ENCODE measurements at regions not wholly inside any gene's neighbourhood (a gene's known extent, or its start where the extent isn't known, plus 50 kb on each side); places are given as distances from the start of the nearest gene placed in this dataset.

DNA sequence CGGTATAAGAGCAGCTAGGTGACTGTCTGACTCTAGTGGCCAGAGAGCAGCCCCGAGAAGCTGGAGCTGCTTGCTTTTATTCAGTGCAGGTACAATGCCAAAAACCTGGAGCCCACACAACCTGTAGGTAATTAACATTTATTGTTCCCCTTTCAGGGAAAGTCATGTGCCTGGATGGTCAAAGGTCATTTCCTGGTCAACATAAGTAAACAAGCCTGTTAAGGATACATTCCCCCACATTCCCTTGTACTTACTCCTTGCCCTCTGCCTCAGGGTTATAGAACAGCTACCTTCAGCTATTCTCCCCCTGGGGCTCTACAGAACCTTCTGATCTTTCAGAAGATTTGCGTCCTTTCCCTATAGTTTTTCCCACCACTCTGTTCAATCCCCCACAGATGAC is 253.4 kb downstream of the TMA16 start:
- Histone ChIP-seq H3K4me1 (no peaks in the 10 kb centered on the region), H3K27me3 (no peaks in the 10 kb centered on the region), H3K4me3 (no peak overlapping the region), H3K36me3 (no peaks in the 10 kb centered on the region), H3K27ac (no peak overlapping the region), H3K9me3 (replicated peaks) (no peaks in the 10 kb centered on the region)
- peak in 1 of 2 experiments; percentile 5 for DNase-seq

DNA sequence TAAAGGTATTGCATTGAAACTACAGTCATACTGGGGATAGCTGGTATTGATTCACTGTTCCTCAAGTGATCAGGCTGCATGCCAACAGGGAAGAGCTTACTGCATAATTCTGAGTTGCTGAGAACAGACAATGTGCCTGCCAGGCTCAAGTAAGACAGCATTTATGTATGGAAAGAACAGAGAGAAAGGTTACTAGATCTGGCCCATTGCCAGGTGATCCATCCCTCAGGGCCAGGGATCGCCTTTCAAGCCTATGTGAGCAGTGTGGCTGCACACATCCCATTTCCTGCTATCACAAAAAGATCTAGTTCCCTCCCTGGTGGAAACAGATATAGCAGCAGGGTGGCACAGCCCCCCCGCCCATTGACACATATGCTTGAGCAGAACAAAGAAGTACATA is 254.0 kb downstream of the TMA16 start:
- no peaks in the 10 kb centered on the region for H3K36me3 ChIP-seq
- DNase-seq: peak; percentile 47 to 79
- no peaks in the 10 kb centered on the region for H3K4me1 ChIP-seq
- no peak overlapping the region for H3K27ac ChIP-seq
- no peaks in the 10 kb centered on the region for H3K9me3 ChIP-seq (replicated peaks)
- H3K4me3 ChIP-seq: no peak overlapping the region
- H3K27me3 ChIP-seq: no peaks in the 10 kb centered on the region

- no peak overlapping the region for H3K27ac ChIP-seq
- no peak overlapping the region for H3K4me3 ChIP-seq
- DNase-seq: peak in 1 of 2 experiments; percentile 35
These were observed 260.5 kb downstream of the TMA16 start for GRCh38 chr4:163755013-163755412.

DNA sequence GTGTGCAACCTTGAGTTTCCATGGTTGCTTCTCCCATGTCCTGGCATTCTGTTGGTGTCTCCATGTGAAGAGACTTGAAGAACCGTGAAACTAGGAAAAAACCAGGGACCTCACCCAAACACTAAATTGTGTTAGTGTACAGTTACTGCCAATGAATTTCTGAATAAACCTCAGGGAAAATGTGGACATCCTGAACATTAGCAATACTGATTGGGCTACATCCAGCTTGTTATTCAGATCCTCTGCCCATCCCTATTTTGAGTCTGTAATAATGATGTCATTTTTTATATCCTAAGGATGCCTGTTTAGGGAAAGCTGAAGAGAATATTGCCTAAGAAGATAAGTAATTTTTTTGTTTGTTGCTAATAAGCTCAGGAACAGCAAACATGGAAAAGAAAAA is 262.7 kb downstream of the TMA16 start:
- Histone ChIP-seq H3K27me3 (no peaks in the 10 kb centered on the region), H3K27ac (no peak overlapping the region), H3K36me3 (no peaks in the 10 kb centered on the region), H3K9me3 (replicated peaks) (no peaks in the 10 kb centered on the region), H3K4me3 (no peak overlapping the region), H3K4me1 (no peaks in the 10 kb centered on the region)
- no peak for DNase-seq

More at GRCh38 chr4:163755013-163755412, 260.5 kb downstream of the TMA16 start:
- Histone ChIP-seq H3K27me3 (no peaks in the 10 kb centered on the region), H3K9me3 (replicated peaks) (no peaks in the 10 kb centered on the region), H3K36me3 (no peaks in the 10 kb centered on the region), H3K4me1 (no peaks in the 10 kb centered on the region)

- H3K27me3 ChIP-seq: no peaks in the 10 kb centered on the region
- H3K27ac ChIP-seq: no peak overlapping the region
- DNase-seq: no peak
- H3K4me1 ChIP-seq: no peaks in the 10 kb centered on the region
- H3K4me3 ChIP-seq: no peak overlapping the region
- H3K36me3 ChIP-seq: no peaks in the 10 kb centered on the region
- H3K9me3 ChIP-seq (replicated peaks): no peaks in the 10 kb centered on the region
These were observed 263.5 kb downstream of the TMA16 start for GRCh38 chr4:163758032-163758431.

DNA sequence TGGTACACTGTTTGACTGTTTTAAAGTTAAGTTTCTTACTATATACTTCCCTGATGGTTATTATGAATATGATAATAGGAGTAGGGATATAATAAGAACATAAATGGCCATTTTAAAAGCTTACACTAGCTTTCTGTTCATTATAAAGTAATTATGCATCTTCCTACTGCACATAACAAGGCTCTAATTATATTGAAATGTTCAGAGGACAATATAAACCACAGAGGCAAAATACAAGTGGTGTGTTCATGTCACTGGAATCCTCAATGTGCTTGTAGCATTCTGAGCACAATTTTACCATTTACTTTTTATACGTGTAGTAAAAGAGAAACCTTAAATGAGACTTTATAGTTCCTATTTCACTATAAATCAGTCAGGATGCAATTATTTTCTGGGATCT is 268.3 kb downstream of the TMA16 start:
- DNase-seq: no peak
- Histone ChIP-seq H3K36me3 (no peaks in the 10 kb centered on the region), H3K9me3 (replicated peaks) (no peaks in the 10 kb centered on the region), H3K4me3 (no peak overlapping the region), H3K27me3 (no peaks in the 10 kb centered on the region), H3K4me1 (no peaks in the 10 kb centered on the region), H3K27ac (no peak overlapping the region)

DNA sequence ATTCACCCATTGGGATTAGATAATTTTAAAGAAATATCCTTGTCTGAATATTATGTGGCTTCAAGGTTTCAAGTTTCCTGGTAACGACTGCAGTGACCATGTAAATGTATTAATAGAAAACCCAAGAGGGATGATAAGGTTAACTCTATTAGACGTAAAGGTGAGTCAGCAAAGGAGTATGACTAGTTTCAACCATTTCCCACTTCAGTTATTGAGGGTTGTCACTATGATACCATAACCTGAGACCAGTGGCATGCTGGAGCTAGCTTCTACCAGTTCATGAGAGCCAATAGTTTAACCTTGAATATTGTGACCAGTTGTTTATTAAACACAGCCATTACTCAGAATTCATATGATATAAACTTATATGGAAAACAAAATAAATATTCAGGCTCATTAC is 270.1 kb downstream of the TMA16 start:
- Histone ChIP-seq H3K4me1 (no peaks in the 10 kb centered on the region), H3K36me3 (no peaks in the 10 kb centered on the region), H3K4me3 (no peak overlapping the region), H3K27ac (no peak overlapping the region), H3K9me3 (replicated peaks) (no peaks in the 10 kb centered on the region), H3K27me3 (no peaks in the 10 kb centered on the region)
- DNase-seq: no peak

DNA sequence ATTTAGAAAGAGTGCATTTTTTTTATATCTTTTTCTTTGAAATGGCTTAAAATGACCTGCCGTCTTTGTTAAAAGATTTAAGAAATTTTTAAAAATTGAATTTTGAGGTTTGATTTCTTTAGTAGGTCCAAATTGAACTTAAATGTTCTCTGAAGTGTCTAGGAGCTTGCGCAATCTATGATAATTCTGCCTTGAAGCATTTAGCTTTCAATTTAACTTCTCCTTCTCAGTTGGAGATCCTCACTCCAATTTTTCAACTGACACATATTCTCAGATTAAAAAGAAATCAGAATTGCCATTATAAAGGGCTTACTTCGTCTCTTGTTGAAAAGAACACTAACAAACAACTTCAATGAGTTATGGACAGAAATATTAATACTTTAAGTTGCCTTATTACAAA is 273.5 kb downstream of the TMA16 start:
- no peak overlapping the region for H3K4me3 ChIP-seq
- H3K4me1 ChIP-seq: no peaks in the 10 kb centered on the region
- H3K36me3 ChIP-seq: no peaks in the 10 kb centered on the region
- H3K9me3 ChIP-seq (replicated peaks): no peaks in the 10 kb centered on the region
- DNase-seq: no peak
- no peaks in the 10 kb centered on the region for H3K27me3 ChIP-seq
- H3K27ac ChIP-seq: no peak overlapping the region

DNA sequence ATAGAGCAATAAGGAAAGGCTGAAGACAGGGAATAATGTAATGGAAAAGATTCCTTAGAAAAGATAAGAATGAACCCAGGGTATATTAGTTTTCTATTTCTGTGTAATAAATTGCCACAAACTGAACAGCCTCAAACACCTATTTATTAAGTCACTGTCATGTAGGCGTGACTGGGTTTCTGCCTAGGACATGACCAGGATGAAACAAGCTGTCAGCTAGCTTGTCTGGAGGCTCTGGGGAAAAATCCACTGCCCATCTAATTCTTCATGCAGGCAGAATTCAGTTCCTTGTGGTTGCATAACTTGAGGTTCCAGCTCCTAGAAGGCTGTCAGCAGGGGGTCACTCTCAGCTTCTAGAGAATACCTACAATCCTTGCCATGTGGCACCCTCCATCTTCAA is 277.7 kb downstream of the TMA16 start:
- DNase-seq: no peak
- H3K36me3 ChIP-seq: no peaks in the 10 kb centered on the region
- H3K27ac ChIP-seq: no peak overlapping the region
- no peaks in the 10 kb centered on the region for H3K9me3 ChIP-seq (replicated peaks)
- H3K27me3 ChIP-seq: no peaks in the 10 kb centered on the region
- no peak overlapping the region for H3K4me3 ChIP-seq
- H3K4me1 ChIP-seq: no peaks in the 10 kb centered on the region

DNA sequence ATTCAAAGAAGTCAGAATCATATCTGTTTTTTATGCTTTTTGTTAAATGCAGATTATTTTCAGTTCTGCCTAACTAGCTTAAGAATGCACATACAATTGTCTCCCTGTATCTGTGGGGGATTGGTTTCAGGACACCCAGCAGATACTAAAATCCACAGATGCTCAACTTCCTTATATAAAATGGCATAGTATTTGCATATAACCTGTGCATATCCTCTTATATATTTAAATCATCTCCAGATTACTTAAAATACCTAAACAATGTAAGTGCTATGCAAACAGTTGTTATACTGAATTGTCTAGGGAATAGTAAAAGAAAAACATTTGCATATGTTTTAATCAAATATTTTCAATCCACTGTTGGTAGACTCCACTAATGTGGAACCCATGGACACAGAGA is 279.4 kb downstream of the TMA16 start:
- no peaks in the 10 kb centered on the region for H3K9me3 ChIP-seq (replicated peaks)
- no peak for DNase-seq
- H3K27me3 ChIP-seq: no peaks in the 10 kb centered on the region
- no peak overlapping the region for H3K27ac ChIP-seq
- H3K4me3 ChIP-seq: no peak overlapping the region
- H3K36me3 ChIP-seq: no peaks in the 10 kb centered on the region
- H3K4me1 ChIP-seq: no peaks in the 10 kb centered on the region

GRCh38 chr4:163776957-163777356 is 282.5 kb downstream of the TMA16 start:
- H3K4me3 ChIP-seq: no peak overlapping the region
- H3K9me3 ChIP-seq (replicated peaks): no peaks in the 10 kb centered on the region
- H3K4me1 ChIP-seq: no peaks in the 10 kb centered on the region
- H3K27ac ChIP-seq: no peak overlapping the region
- no peaks in the 10 kb centered on the region for H3K36me3 ChIP-seq
- H3K27me3 ChIP-seq: no peaks in the 10 kb centered on the region
- no peak for DNase-seq

DNA sequence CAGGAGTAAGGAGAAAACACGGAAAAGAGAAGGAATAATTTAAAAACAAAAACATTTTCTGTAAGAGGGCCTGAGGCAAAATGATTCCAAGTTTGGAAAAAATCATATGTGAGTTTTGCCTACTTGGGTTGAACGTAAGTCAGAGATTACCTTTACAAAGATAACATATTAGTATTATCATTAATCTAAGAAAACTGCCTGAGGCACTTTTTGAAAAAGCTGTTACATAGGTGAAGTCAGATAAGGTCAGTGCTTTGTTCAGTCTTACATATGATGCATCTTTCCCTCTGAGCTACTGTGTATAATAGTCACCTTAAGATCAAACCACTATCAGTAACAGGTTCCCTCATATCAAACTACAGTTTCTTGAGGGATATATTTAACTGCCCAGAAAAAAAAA is 287.2 kb downstream of the TMA16 start:
- Histone ChIP-seq H3K27ac (no peak overlapping the region), H3K27me3 (no peaks in the 10 kb centered on the region), H3K4me1 (no peaks in the 10 kb centered on the region), H3K36me3 (no peaks in the 10 kb centered on the region), H3K4me3 (no peak overlapping the region), H3K9me3 (replicated peaks) (no peaks in the 10 kb centered on the region)
- no peak for DNase-seq

GRCh38 chr4:163790231-163790630 is 295.7 kb downstream of the TMA16 start:
- no peaks in the 10 kb centered on the region for H3K27me3 ChIP-seq
- no peaks in the 10 kb centered on the region for H3K9me3 ChIP-seq (replicated peaks)

GRCh38 chr4:163795885-163796284 is 301.4 kb downstream of the TMA16 start:
- no peaks in the 10 kb centered on the region for H3K27me3 ChIP-seq
- no peak overlapping the region for H3K27ac ChIP-seq
- no peaks in the 10 kb centered on the region for H3K4me1 ChIP-seq
- DNase-seq: no peak
- no peak overlapping the region for H3K4me3 ChIP-seq
- H3K36me3 ChIP-seq: no peaks in the 10 kb centered on the region
- no peaks in the 10 kb centered on the region for H3K9me3 ChIP-seq (replicated peaks)

More at GRCh38 chr4:163790231-163790630, 295.7 kb downstream of the TMA16 start:
- Histone ChIP-seq H3K36me3 (no peaks in the 10 kb centered on the region), H3K4me1 (no peaks in the 10 kb centered on the region), H3K27ac (no peak overlapping the region), H3K4me3 (no peak overlapping the region)
- DNase-seq: no peak

- H3K27me3 ChIP-seq: no peaks in the 10 kb centered on the region
- no peak overlapping the region for H3K27ac ChIP-seq
- no peaks in the 10 kb centered on the region for H3K9me3 ChIP-seq (replicated peaks)
- no peaks in the 10 kb centered on the region for H3K4me1 ChIP-seq
- no peak overlapping the region for H3K4me3 ChIP-seq
- no peak for DNase-seq
- H3K36me3 ChIP-seq: no peaks in the 10 kb centered on the region
These were observed 309.5 kb downstream of the TMA16 start for GRCh38 chr4:163804001-163804400.

DNA sequence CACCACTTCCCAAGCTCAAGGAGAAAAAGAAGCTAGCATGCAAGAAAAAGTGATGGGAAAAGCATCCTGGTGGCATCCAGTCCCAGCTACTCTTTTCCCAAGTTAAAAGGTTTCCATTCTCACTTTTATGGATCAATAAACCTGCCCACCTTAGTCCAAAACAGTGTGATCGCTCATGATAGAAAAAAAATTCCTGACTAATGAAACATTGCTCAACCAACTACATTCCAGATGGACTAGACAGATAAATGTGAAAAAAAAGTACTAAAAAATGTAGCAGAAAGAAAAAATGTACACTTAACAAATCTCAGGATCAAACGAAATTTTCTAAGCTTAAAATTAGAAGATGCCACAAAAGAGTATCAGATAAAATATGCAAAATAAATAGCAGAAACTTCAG is 312.2 kb downstream of the TMA16 start:
- no peak for DNase-seq

DNA sequence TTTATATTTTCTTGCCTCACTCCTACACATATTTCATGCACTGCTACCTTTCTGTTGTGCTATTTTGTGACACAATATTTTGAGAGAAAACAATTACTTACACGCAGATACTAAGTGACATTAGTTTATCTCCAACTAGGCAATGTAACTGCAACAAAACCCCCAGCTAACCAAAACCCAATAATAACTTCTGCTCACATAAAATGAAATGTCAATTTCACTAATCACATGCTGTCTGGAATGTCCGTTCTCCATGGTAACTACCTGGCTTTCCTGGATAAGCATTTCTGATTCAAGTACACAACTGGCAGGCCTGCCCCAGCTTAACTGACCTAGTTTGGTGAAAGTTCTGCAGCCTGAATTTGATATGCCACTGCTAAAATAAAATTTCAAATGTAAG is 313.5 kb downstream of the TMA16 start:
- H3K9me3 ChIP-seq (replicated peaks): no peaks in the 10 kb centered on the region
- no peak overlapping the region for H3K27ac ChIP-seq
- no peaks in the 10 kb centered on the region for H3K4me1 ChIP-seq
- no peak for DNase-seq
- H3K27me3 ChIP-seq: no peaks in the 10 kb centered on the region
- H3K36me3 ChIP-seq: no peaks in the 10 kb centered on the region
- no peak overlapping the region for H3K4me3 ChIP-seq

More for the DNA sequence above, 312.2 kb downstream of the TMA16 start:
- Histone ChIP-seq H3K4me3 (no peak overlapping the region), H3K27me3 (no peaks in the 10 kb centered on the region), H3K36me3 (no peaks in the 10 kb centered on the region), H3K4me1 (no peaks in the 10 kb centered on the region), H3K27ac (no peak overlapping the region), H3K9me3 (replicated peaks) (no peaks in the 10 kb centered on the region)
